WTC11 (cell line): ENCODE measurements at regions not wholly inside any gene's neighbourhood (a gene's known extent, or its start where the extent isn't known, plus 50 kb on each side); places are given as distances from the start of the nearest gene placed in this dataset.

ENCODE experiments used
- ELF4 ChIP-seq: sonication (generic); formaldehyde crosslinking; IDR thresholded peaks from 2 replicates; pipeline ENCODE4 v1.8.1; 2022; ENCODE audit warnings: low read depth, mild to moderate bottlenecking, moderate library complexity, missing genetic modification reagents
- FOXJ3 ChIP-seq: sonication (generic); formaldehyde crosslinking; IDR thresholded peaks from 2 replicates; pipeline ENCODE4 v1.9.0; 2021; ENCODE audit warnings: missing genetic modification reagents, mild to moderate bottlenecking, borderline replicate concordance
- IRF2 ChIP-seq: sonication (generic); formaldehyde crosslinking; IDR thresholded peaks from 2 replicates; pipeline ENCODE4 v1.8.0; 2022; ENCODE audit warnings: low read depth, missing genetic modification reagents, borderline replicate concordance
- NR1H2 ChIP-seq: sonication (generic); formaldehyde crosslinking; IDR thresholded peaks from 2 replicates; pipeline ENCODE4 v1.9.0; 2021; ENCODE audit warnings: mild to moderate bottlenecking, moderate library complexity, missing genetic modification reagents
- ZNF416 ChIP-seq: fragments of 250-450 bp; sonication (Bioruptor Pico); IDR thresholded peaks from 2 replicates; pipeline ENCODE4 v1.9.0; 2021; ENCODE audit warnings: mild to moderate bottlenecking, inconsistent platforms
- ZNF671 ChIP-seq: fragments of 250-450 bp; sonication (Bioruptor Pico); IDR thresholded peaks from 2 replicates; pipeline ENCODE4 v1.8.0; 2021; ENCODE audit warnings: mild to moderate bottlenecking
- TF ChIP-seq, protein P1 (sequence below): fragments of 200-600 bp; IDR thresholded peaks from 2 replicates; pipeline ENCODE4 v1.8.0; 2022; ENCODE audit warnings: antibody characterized with exemption
- TF ChIP-seq, protein P2 (sequence below): sonication (generic); formaldehyde crosslinking; IDR thresholded peaks from 2 replicates; pipeline ENCODE4 v1.8.0; 2022; ENCODE audit warnings: missing genetic modification reagents
- TF ChIP-seq, protein P3 (sequence below): sonication (generic); formaldehyde crosslinking; IDR thresholded peaks from 2 replicates; pipeline ENCODE4 v1.8.0; 2022; ENCODE audit warnings: mild to moderate bottlenecking, missing genetic modification reagents
- TF ChIP-seq, protein P4 (sequence below): sonication (generic); formaldehyde crosslinking; IDR thresholded peaks from 2 replicates; pipeline ENCODE4 v1.8.1; 2023; ENCODE audit warnings: mild to moderate bottlenecking, missing genetic modification reagents, moderate library complexity

DNA sequence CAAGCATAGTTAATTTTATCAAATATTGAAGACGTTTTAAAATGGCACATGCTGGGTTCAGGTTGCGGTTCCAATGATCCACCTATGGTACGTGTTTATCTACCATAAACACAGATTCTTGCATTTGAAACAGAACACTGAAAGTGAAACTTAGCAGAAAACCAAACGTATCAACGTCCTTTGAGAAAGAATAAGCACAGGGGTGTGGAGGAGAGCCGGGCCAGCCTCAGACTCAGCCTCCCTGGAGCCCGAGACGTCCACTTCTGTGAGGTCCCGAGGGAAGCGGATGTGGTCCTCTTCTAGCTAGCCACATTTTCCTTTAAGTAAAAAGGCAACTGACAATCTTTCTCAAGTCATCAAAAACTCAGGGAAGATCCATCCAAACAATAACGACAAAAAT lies 195.9 kb downstream of the RTP5 start:
- TF ChIP-seq, protein P1, sequence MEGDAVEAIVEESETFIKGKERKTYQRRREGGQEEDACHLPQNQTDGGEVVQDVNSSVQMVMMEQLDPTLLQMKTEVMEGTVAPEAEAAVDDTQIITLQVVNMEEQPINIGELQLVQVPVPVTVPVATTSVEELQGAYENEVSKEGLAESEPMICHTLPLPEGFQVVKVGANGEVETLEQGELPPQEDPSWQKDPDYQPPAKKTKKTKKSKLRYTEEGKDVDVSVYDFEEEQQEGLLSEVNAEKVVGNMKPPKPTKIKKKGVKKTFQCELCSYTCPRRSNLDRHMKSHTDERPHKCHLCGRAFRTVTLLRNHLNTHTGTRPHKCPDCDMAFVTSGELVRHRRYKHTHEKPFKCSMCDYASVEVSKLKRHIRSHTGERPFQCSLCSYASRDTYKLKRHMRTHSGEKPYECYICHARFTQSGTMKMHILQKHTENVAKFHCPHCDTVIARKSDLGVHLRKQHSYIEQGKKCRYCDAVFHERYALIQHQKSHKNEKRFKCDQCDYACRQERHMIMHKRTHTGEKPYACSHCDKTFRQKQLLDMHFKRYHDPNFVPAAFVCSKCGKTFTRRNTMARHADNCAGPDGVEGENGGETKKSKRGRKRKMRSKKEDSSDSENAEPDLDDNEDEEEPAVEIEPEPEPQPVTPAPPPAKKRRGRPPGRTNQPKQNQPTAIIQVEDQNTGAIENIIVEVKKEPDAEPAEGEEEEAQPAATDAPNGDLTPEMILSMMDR: no peak
- TF ChIP-seq, protein P2, sequence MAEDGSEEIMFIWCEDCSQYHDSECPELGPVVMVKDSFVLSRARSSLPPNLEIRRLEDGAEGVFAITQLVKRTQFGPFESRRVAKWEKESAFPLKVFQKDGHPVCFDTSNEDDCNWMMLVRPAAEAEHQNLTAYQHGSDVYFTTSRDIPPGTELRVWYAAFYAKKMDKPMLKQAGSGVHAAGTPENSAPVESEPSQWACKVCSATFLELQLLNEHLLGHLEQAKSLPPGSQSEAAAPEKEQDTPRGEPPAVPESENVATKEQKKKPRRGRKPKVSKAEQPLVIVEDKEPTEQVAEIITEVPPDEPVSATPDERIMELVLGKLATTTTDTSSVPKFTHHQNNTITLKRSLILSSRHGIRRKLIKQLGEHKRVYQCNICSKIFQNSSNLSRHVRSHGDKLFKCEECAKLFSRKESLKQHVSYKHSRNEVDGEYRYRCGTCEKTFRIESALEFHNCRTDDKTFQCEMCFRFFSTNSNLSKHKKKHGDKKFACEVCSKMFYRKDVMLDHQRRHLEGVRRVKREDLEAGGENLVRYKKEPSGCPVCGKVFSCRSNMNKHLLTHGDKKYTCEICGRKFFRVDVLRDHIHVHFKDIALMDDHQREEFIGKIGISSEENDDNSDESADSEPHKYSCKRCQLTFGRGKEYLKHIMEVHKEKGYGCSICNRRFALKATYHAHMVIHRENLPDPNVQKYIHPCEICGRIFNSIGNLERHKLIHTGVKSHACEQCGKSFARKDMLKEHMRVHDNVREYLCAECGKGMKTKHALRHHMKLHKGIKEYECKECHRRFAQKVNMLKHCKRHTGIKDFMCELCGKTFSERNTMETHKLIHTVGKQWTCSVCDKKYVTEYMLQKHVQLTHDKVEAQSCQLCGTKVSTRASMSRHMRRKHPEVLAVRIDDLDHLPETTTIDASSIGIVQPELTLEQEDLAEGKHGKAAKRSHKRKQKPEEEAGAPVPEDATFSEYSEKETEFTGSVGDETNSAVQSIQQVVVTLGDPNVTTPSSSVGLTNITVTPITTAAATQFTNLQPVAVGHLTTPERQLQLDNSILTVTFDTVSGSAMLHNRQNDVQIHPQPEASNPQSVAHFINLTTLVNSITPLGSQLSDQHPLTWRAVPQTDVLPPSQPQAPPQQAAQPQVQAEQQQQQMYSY (CRISPR knock-in tag): no peak
- TF ChIP-seq FOXJ3 (CRISPR knock-in tag): no peak
- TF ChIP-seq, protein P3, sequence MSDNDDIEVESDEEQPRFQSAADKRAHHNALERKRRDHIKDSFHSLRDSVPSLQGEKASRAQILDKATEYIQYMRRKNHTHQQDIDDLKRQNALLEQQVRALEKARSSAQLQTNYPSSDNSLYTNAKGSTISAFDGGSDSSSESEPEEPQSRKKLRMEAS (CRISPR knock-in tag): no peak
- TF ChIP-seq NR1H2 (CRISPR knock-in tag): no peak
- TF ChIP-seq IRF2 (CRISPR knock-in tag): no peak
- no peak for TF ChIP-seq ZNF671 (CRISPR knock-in tag)
- TF ChIP-seq ZNF416: no peak
- TF ChIP-seq, protein P4, sequence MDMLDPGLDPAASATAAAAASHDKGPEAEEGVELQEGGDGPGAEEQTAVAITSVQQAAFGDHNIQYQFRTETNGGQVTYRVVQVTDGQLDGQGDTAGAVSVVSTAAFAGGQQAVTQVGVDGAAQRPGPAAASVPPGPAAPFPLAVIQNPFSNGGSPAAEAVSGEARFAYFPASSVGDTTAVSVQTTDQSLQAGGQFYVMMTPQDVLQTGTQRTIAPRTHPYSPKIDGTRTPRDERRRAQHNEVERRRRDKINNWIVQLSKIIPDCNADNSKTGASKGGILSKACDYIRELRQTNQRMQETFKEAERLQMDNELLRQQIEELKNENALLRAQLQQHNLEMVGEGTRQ (CRISPR knock-in tag): no peak
- TF ChIP-seq ELF4 (CRISPR knock-in tag): no peak
